ENCODE measurements at regions not wholly inside any gene's neighbourhood (a gene's known extent, or its start where the extent isn't known, plus 50 kb on each side); places are given as distances from the start of the nearest gene placed in this dataset.

- DNase-seq (ENCODE audit: low read depth, low spot score): peak; percentile 16
- H3K27ac ChIP-seq: no peak overlapping the region
- H3K4me3 ChIP-seq: no peak overlapping the region
Measured at GRCh38 chr13:56283262-56283828, 857.4 kb upstream of the PRR20A start.

GRCh38 chr13:56299650-56300049 lies 841.1 kb upstream of the PRR20A start:
- Histone ChIP-seq H3K27ac (no peak overlapping the region), H3K9ac (ENCODE audit: insufficient read length) (no peak overlapping the region), H3K9me3 (ENCODE audit: low read depth, low read length) (no peaks in the 10 kb centered on the region), H3K36me3 (ENCODE audit: insufficient read depth, low read length) (no peaks in the 10 kb centered on the region), H3K4me3 (no peak overlapping the region)
- DNase-seq (ENCODE audit: low read depth, low spot score): no peak
- TF ChIP-seq FOXP2 (optimal IDR thresholded peaks at IDR 0.05; ENCODE audit: control extremely low read depth, extremely low read length, insufficient read depth): no peak
- no peak for TF ChIP-seq POLR2AphosphoS5 (IDR thresholded peaks at IDR 0.05; ENCODE audit: borderline replicate concordance, low read depth, low read length)
- TF ChIP-seq EZH2 (IDR thresholded peaks at IDR 0.05): no peak

More at GRCh38 chr13:56283262-56283828, 857.4 kb upstream of the PRR20A start:
- no peak for TF ChIP-seq FOXP2 (optimal IDR thresholded peaks at IDR 0.05; ENCODE audit: control extremely low read depth, extremely low read length, insufficient read depth)
- TF ChIP-seq POLR2AphosphoS5 (IDR thresholded peaks at IDR 0.05; ENCODE audit: borderline replicate concordance, low read depth, low read length): no peak
- TF ChIP-seq EZH2 (IDR thresholded peaks at IDR 0.05): no peak
- no peaks in the 10 kb centered on the region for H3K36me3 ChIP-seq (ENCODE audit: insufficient read depth, low read length)
- H3K9me3 ChIP-seq (ENCODE audit: low read depth, low read length): no peaks in the 10 kb centered on the region
- no peak overlapping the region for H3K9ac ChIP-seq (ENCODE audit: insufficient read length)

- TF ChIP-seq FOXP2 (optimal IDR thresholded peaks at IDR 0.05; ENCODE audit: control extremely low read depth, extremely low read length, insufficient read depth): no peak
- TF ChIP-seq EZH2 (IDR thresholded peaks at IDR 0.05): no peak
- TF ChIP-seq POLR2AphosphoS5 (IDR thresholded peaks at IDR 0.05; ENCODE audit: borderline replicate concordance, low read depth, low read length): no peak
- H3K27ac ChIP-seq: no peak overlapping the region
- H3K4me3 ChIP-seq: no peak overlapping the region
- H3K9ac ChIP-seq (ENCODE audit: insufficient read length): no peak overlapping the region
- H3K9me3 ChIP-seq (ENCODE audit: low read depth, low read length): no peaks in the 10 kb centered on the region
- H3K36me3 ChIP-seq (ENCODE audit: insufficient read depth, low read length): no peaks in the 10 kb centered on the region
- no peak for DNase-seq (ENCODE audit: low read depth, low spot score)
Measured at GRCh38 chr13:56314765-56315164, 826.0 kb upstream of the PRR20A start.

- Histone ChIP-seq H3K4me3 (no peak overlapping the region), H3K9ac (ENCODE audit: insufficient read length) (no peak overlapping the region), H3K36me3 (ENCODE audit: insufficient read depth, low read length) (no peaks in the 10 kb centered on the region), H3K27ac (no peak overlapping the region), H3K9me3 (ENCODE audit: low read depth, low read length) (no peaks in the 10 kb centered on the region)
- DNase-seq (ENCODE audit: low read depth, low spot score): no peak
- TF ChIP-seq FOXP2 (optimal IDR thresholded peaks at IDR 0.05; ENCODE audit: control extremely low read depth, extremely low read length, insufficient read depth) (no peak), POLR2AphosphoS5 (IDR thresholded peaks at IDR 0.05; ENCODE audit: borderline replicate concordance, low read depth, low read length) (no peak), EZH2 (IDR thresholded peaks at IDR 0.05) (no peak)
Measured at GRCh38 chr13:56317841-56318240, 822.9 kb upstream of the PRR20A start.

- TF ChIP-seq POLR2AphosphoS5 (IDR thresholded peaks at IDR 0.05; ENCODE audit: borderline replicate concordance, low read depth, low read length) (no peak), FOXP2 (optimal IDR thresholded peaks at IDR 0.05; ENCODE audit: control extremely low read depth, extremely low read length, insufficient read depth) (no peak), EZH2 (IDR thresholded peaks at IDR 0.05) (no peak)
- Histone ChIP-seq H3K9me3 (ENCODE audit: low read depth, low read length) (no peaks in the 10 kb centered on the region), H3K27ac (no peak overlapping the region; the same call in 1 of the 2 replicates), H3K36me3 (ENCODE audit: insufficient read depth, low read length) (no peaks in the 10 kb centered on the region), H3K4me3 (no peak overlapping the region), H3K9ac (ENCODE audit: insufficient read length) (no peak overlapping the region)
- no peak for DNase-seq (ENCODE audit: low read depth, low spot score)
Measured at GRCh38 chr13:56332671-56333070, 808.0 kb upstream of the PRR20A start.

GRCh38 chr13:56335775-56336174 lies 804.9 kb upstream of the PRR20A start:
- H3K9ac ChIP-seq (ENCODE audit: insufficient read length): no peak overlapping the region

GRCh38 chr13:56338421-56338820 lies 802.3 kb upstream of the PRR20A start:
- no peaks in the 10 kb centered on the region for H3K36me3 ChIP-seq (ENCODE audit: insufficient read depth, low read length)
- TF ChIP-seq POLR2AphosphoS5 (IDR thresholded peaks at IDR 0.05; ENCODE audit: borderline replicate concordance, low read depth, low read length) (no peak), EZH2 (IDR thresholded peaks at IDR 0.05) (no peak), FOXP2 (optimal IDR thresholded peaks at IDR 0.05; ENCODE audit: control extremely low read depth, extremely low read length, insufficient read depth) (no peak)
- no peak overlapping the region for H3K4me3 ChIP-seq
- H3K27ac ChIP-seq: no peak overlapping the region
- no peak overlapping the region for H3K9ac ChIP-seq (ENCODE audit: insufficient read length)
- no peaks in the 10 kb centered on the region for H3K9me3 ChIP-seq (ENCODE audit: low read depth, low read length)
- DNase-seq (ENCODE audit: low read depth, low spot score): no peak

More at GRCh38 chr13:56335775-56336174, 804.9 kb upstream of the PRR20A start:
- Histone ChIP-seq H3K36me3 (ENCODE audit: insufficient read depth, low read length) (no peaks in the 10 kb centered on the region), H3K4me3 (no peak overlapping the region), H3K27ac (no peak overlapping the region), H3K9me3 (ENCODE audit: low read depth, low read length) (no peaks in the 10 kb centered on the region)
- TF ChIP-seq POLR2AphosphoS5 (IDR thresholded peaks at IDR 0.05; ENCODE audit: borderline replicate concordance, low read depth, low read length): no peak
- TF ChIP-seq FOXP2 (optimal IDR thresholded peaks at IDR 0.05; ENCODE audit: control extremely low read depth, extremely low read length, insufficient read depth): no peak
- TF ChIP-seq EZH2 (IDR thresholded peaks at IDR 0.05): no peak
- DNase-seq (ENCODE audit: low read depth, low spot score): no peak

- Histone ChIP-seq H3K9me3 (ENCODE audit: low read depth, low read length) (no peaks in the 10 kb centered on the region), H3K27ac (no peak overlapping the region), H3K36me3 (ENCODE audit: insufficient read depth, low read length) (no peaks in the 10 kb centered on the region), H3K9ac (ENCODE audit: insufficient read length) (no peak overlapping the region), H3K4me3 (no peak overlapping the region)
- no peak for TF ChIP-seq POLR2AphosphoS5 (IDR thresholded peaks at IDR 0.05; ENCODE audit: borderline replicate concordance, low read depth, low read length)
- TF ChIP-seq FOXP2 (optimal IDR thresholded peaks at IDR 0.05; ENCODE audit: control extremely low read depth, extremely low read length, insufficient read depth): no peak
- TF ChIP-seq EZH2 (IDR thresholded peaks at IDR 0.05): no peak
- DNase-seq (ENCODE audit: low read depth, low spot score): peak; percentile 8
Measured at GRCh38 chr13:56347014-56347413, 793.7 kb upstream of the PRR20A start.

GRCh38 chr13:56349866-56350265 lies 790.9 kb upstream of the PRR20A start:
- H3K4me3 ChIP-seq: no peak overlapping the region
- H3K36me3 ChIP-seq (ENCODE audit: insufficient read depth, low read length): no peaks in the 10 kb centered on the region
- no peak overlapping the region for H3K9ac ChIP-seq (ENCODE audit: insufficient read length)
- H3K9me3 ChIP-seq (ENCODE audit: low read depth, low read length): no peaks in the 10 kb centered on the region
- DNase-seq (ENCODE audit: low read depth, low spot score): no peak
- no peak overlapping the region for H3K27ac ChIP-seq
- TF ChIP-seq POLR2AphosphoS5 (IDR thresholded peaks at IDR 0.05; ENCODE audit: borderline replicate concordance, low read depth, low read length) (no peak), EZH2 (IDR thresholded peaks at IDR 0.05) (no peak), FOXP2 (optimal IDR thresholded peaks at IDR 0.05; ENCODE audit: control extremely low read depth, extremely low read length, insufficient read depth) (no peak)
